HEK293T (cell line): ENCODE measurements at regions not wholly inside any gene's neighbourhood (a gene's known extent, or its start where the extent isn't known, plus 50 kb on each side); places are given as distances from the start of the nearest gene placed in this dataset.

ENCODE experiments used
- ARNT ChIP-seq: fragments of 450-650 bp; IDR thresholded peaks from 2 replicates; pipeline ENCODE4 v1.6.1; 2017; ENCODE audit warnings: mild to moderate bottlenecking
- BHLHE40 ChIP-seq: fragments of 450-650 bp; IDR thresholded peaks from 2 replicates; pipeline ENCODE4 v1.6.1; 2016; ENCODE audit warnings: mild to moderate bottlenecking, moderate library complexity, borderline replicate concordance
- ELF4 ChIP-seq: fragments of 450-650 bp; IDR thresholded peaks from 2 replicates; pipeline ENCODE4 v1.6.1; 2017; ENCODE audit warnings: antibody characterized with exemption
- FOXK2 ChIP-seq: fragments of 450-650 bp; IDR thresholded peaks from 2 replicates; pipeline ENCODE4 v1.6.1; 2016; ENCODE audit warnings: mild to moderate bottlenecking
- FOXM1 ChIP-seq: fragments of 450-650 bp; IDR thresholded peaks from 2 replicates; pipeline ENCODE4 v1.6.1; 2017; ENCODE audit warnings: mild to moderate bottlenecking, borderline replicate concordance
- L3MBTL2 ChIP-seq: fragments of 450-650 bp; conservative IDR thresholded peaks from 2 replicates; pipeline ENCODE4 v1.6.1; 2016; ENCODE audit warnings: mild to moderate bottlenecking
- LEF1 ChIP-seq: fragments of 450-650 bp; IDR thresholded peaks from 2 replicates; pipeline ENCODE4 v1.6.1; 2017; ENCODE audit warnings: mild to moderate bottlenecking, borderline replicate concordance
- NFRKB ChIP-seq: fragments of 450-650 bp; IDR thresholded peaks from 2 replicates; pipeline ENCODE4 v1.6.1; 2016; ENCODE audit warnings: mild to moderate bottlenecking, moderate library complexity
- SP1 ChIP-seq: fragments of 450-650 bp; IDR thresholded peaks from 2 replicates; pipeline ENCODE4 v1.6.1; 2017
- ZNF384 ChIP-seq: fragments of 450-650 bp; IDR thresholded peaks from 2 replicates; pipeline ENCODE4 v1.6.1; 2016

- TF ChIP-seq FOXM1, result no peak
- TF ChIP-seq L3MBTL2, result no peak
- no peak for TF ChIP-seq BHLHE40
- no peak for TF ChIP-seq ELF4
- no peak for TF ChIP-seq SP1
- TF ChIP-seq FOXK2, result no peak
- no peak for TF ChIP-seq ZNF384
- no peak for TF ChIP-seq LEF1
- TF ChIP-seq ARNT, result no peak
- TF ChIP-seq NFRKB, result no peak
Measured at GRCh38 chr20:37464611-37465010, 56.4 kb upstream of the NNAT start.
